ENCODE measurements at regions not wholly inside any gene's neighbourhood (a gene's known extent, or its start where the extent isn't known, plus 50 kb on each side); places are given as distances from the start of the nearest gene placed in this dataset.
"Not testable (repeated sequence)": the region's sequence is repeated elsewhere in the genome, so short reads cannot be mapped to it uniquely, and the experiment has no call there.

- no peak for DNase-seq
Observed at GRCh38 chr20:19026121-19026878, 186.1 kb upstream of the SLC24A3 start.

- DNase-seq: no peak
Observed at GRCh38 chr20:19026901-19027644, 185.4 kb upstream of the SLC24A3 start.

- no peak for DNase-seq
Observed at GRCh38 chr20:19027971-19028370, 184.5 kb upstream of the SLC24A3 start.

GRCh38 chr20:19041787-19042186 is 170.7 kb upstream of the SLC24A3 start:
- no peak for DNase-seq

- no peak for DNase-seq
Observed at GRCh38 chr20:19045371-19045770, 167.1 kb upstream of the SLC24A3 start.

GRCh38 chr20:19047040-19047950 is 165.1 kb upstream of the SLC24A3 start:
- DNase-seq: no peak

- DNase-seq: no peak
Observed at GRCh38 chr20:19047951-19048296, 164.5 kb upstream of the SLC24A3 start.

- no peak for DNase-seq
Observed at GRCh38 chr20:19048995-19049501, 163.4 kb upstream of the SLC24A3 start.

- DNase-seq: no peak
Observed at GRCh38 chr20:19049514-19049913, 162.9 kb upstream of the SLC24A3 start.

GRCh38 chr20:19056909-19057308 is 155.5 kb upstream of the SLC24A3 start:
- no peak for DNase-seq

GRCh38 chr20:19064788-19065187 is 147.7 kb upstream of the SLC24A3 start:
- DNase-seq: not testable (repeated sequence)

GRCh38 chr20:19067986-19068385 is 144.5 kb upstream of the SLC24A3 start:
- no peak for DNase-seq

GRCh38 chr20:19070026-19070425 is 142.4 kb upstream of the SLC24A3 start:
- no peak for DNase-seq

GRCh38 chr20:19070681-19071445 is 141.6 kb upstream of the SLC24A3 start:
- DNase-seq: no peak

GRCh38 chr20:19071446-19071725 is 141.1 kb upstream of the SLC24A3 start:
- DNase-seq: no peak

GRCh38 chr20:19071902-19072498 is 140.4 kb upstream of the SLC24A3 start:
- DNase-seq: no peak

GRCh38 chr20:19072988-19073387 is 139.5 kb upstream of the SLC24A3 start:
- DNase-seq: no peak

- no peak for DNase-seq
Observed at GRCh38 chr20:19073584-19074218, 138.7 kb upstream of the SLC24A3 start.

GRCh38 chr20:19074356-19074755 is 138.1 kb upstream of the SLC24A3 start:
- DNase-seq: no peak

- DNase-seq: no peak
Observed at GRCh38 chr20:19074828-19075516, 137.5 kb upstream of the SLC24A3 start.

Measured in renal pelvis (tissue), 1 donor.